IMR-90 (cell line): ENCODE measurements at regions not wholly inside any gene's neighbourhood (a gene's known extent, or its start where the extent isn't known, plus 50 kb on each side); places are given as distances from the start of the nearest gene placed in this dataset.
"Not testable (repeated sequence)": the region's sequence is repeated elsewhere in the genome, so short reads cannot be mapped to it uniquely, and the experiment has no call there.

Experiments
- ATAC-seq: fragments of 200-7000 bp; cut with Tn5 transposase; 2 replicates; pipeline ENCODE4 v1.9.1; 2020; ENCODE audit warnings: low read depth, mild to moderate bottlenecking, moderate library complexity
- BruUV-seq: library from RNA; stranded (reverse); fragments of 400-500 nt; replicated peaks from 2 replicates; lab custom pipeline; 2021; lab: Mats Ljungman, UMichigan
- CTCF ChIA-PET: fragments of 300-600 bp; formaldehyde crosslinking; extraction: SDS; loops from one replicate; lab custom pipeline; 2021; ENCODE audit warnings: antibody characterized with exemption; lab: Yijun Ruan, JAX
- POLR2A ChIA-PET: fragments of 300-600 bp; sonication (Branson Sonifier 250); formaldehyde crosslinking; loops from one replicate; lab custom pipeline; 2022; ENCODE audit warnings: antibody characterized with exemption; ENCODE audit not compliant: unreplicated experiment; lab: Charles Lee
- DNase-seq: peaks from one replicate; pipeline ENCODE4 v3.0.0; 2013
- H2AFZ ChIP-seq: replicated peaks from 2 replicates; pipeline ENCODE3; 2013; ENCODE audit warnings: low read length, mild to moderate bottlenecking; ENCODE audit not compliant: poor library complexity
- H2AK5ac ChIP-seq: 2 replicates; pipeline ENCODE4 v1.6.1; 2013; ENCODE audit warnings: low read depth, low read length, inconsistent platforms
- H2AK9ac ChIP-seq: replicated peaks from 2 replicates; pipeline ENCODE3; 2013; ENCODE audit warnings: mild to moderate bottlenecking, low read depth, low read length, moderate library complexity; ENCODE audit not compliant: poor library complexity
- H2BK120ac ChIP-seq: 2 replicates; pipeline ENCODE4 v1.6.1; 2013; ENCODE audit warnings: low read depth, low read length, inconsistent platforms
- H2BK15ac ChIP-seq: 3 replicates; pipeline ENCODE4 v1.6.1; 2013; ENCODE audit warnings: low read depth, low read length, inconsistent platforms
- H2BK20ac ChIP-seq: 2 replicates; pipeline ENCODE4 v1.6.1; 2013; ENCODE audit warnings: low read depth, mild to moderate bottlenecking, inconsistent platforms, low read length, moderate library complexity
- H2BK5ac ChIP-seq: 2 replicates; pipeline ENCODE4 v1.6.1; 2013; ENCODE audit warnings: mild to moderate bottlenecking, low read depth, low read length, inconsistent platforms; ENCODE audit not compliant: poor library complexity, severe bottlenecking
- H3K14ac ChIP-seq: replicated peaks from 2 replicates; pipeline ENCODE4 v1.6.1; 2013; ENCODE audit warnings: low read depth, low read length, inconsistent platforms
- H3K18ac ChIP-seq: 2 replicates; pipeline ENCODE4 v1.6.1; 2013; ENCODE audit warnings: low read depth, low read length, control low read depth
- H3K23ac ChIP-seq: 2 replicates; pipeline ENCODE4 v1.6.1; 2013; ENCODE audit warnings: low read depth, low read length, inconsistent platforms
- H3K27ac ChIP-seq: 2 replicates; pipeline ENCODE4 v1.5.1; 2013; ENCODE audit warnings: mild to moderate bottlenecking, control low read depth, low read length; ENCODE audit not compliant: insufficient read depth
- H3K27me3 ChIP-seq: 2 replicates; pipeline ENCODE4 v1.6.1; 2013; ENCODE audit warnings: low read length; ENCODE audit not compliant: control insufficient read depth, insufficient read depth
- H3K36me3 ChIP-seq: 2 replicates; pipeline ENCODE4 v1.6.1; 2013; ENCODE audit warnings: low read length, mixed read lengths; ENCODE audit not compliant: control insufficient read depth, insufficient read depth
- H3K4ac ChIP-seq: 2 replicates; pipeline ENCODE4 v1.6.1; 2013; ENCODE audit warnings: low read depth, low read length, inconsistent platforms
- H3K4me1 ChIP-seq: 2 replicates; pipeline ENCODE4 v1.6.1; 2013; ENCODE audit warnings: low read length, mixed read lengths; ENCODE audit not compliant: control insufficient read depth, insufficient read depth
- H3K4me2 ChIP-seq: 2 replicates; pipeline ENCODE4 v1.6.1; 2013; ENCODE audit warnings: low read depth, mild to moderate bottlenecking, control low read depth, low read length, moderate library complexity
- H3K4me3 ChIP-seq: 2 replicates; pipeline ENCODE4 v1.5.1; 2013; ENCODE audit warnings: low read depth, mild to moderate bottlenecking, control low read depth, low read length, moderate library complexity; ENCODE audit not compliant: insufficient read depth
- H3K56ac ChIP-seq: 2 replicates; pipeline ENCODE4 v1.6.1; 2013; ENCODE audit warnings: low read length, inconsistent platforms; ENCODE audit not compliant: insufficient read depth; ENCODE audit errors: extremely low read depth
- H3K79me1 ChIP-seq, 2 experiments: 2 replicates each; pipeline ENCODE4 v1.6.1; 2013; ENCODE audit warnings: low read length in 2 of 2, inconsistent platforms in 1 of 2, low read depth in 1 of 2
- H3K9ac ChIP-seq: 2 replicates; pipeline ENCODE4 v1.6.1; 2013; ENCODE audit warnings: low read depth, low read length, control low read depth
- H3K9me1 ChIP-seq: 2 replicates; pipeline ENCODE4 v1.6.1; 2013; ENCODE audit warnings: low read length, inconsistent platforms; ENCODE audit not compliant: insufficient read depth
- H3K9me3 ChIP-seq: 2 replicates; pipeline ENCODE4 v1.6.1; 2013; ENCODE audit warnings: low read length; ENCODE audit not compliant: control insufficient read depth, insufficient read depth
- H4K20me1 ChIP-seq: 2 replicates; pipeline ENCODE4 v1.6.1; 2013; ENCODE audit warnings: low read length, inconsistent platforms; ENCODE audit not compliant: insufficient read depth
- H4K5ac ChIP-seq: 2 replicates; pipeline ENCODE4 v1.6.1; 2013; ENCODE audit warnings: mild to moderate bottlenecking, low read depth, low read length, control low read depth
- H4K8ac ChIP-seq, 2 experiments: 2 replicates each; pipeline ENCODE4 v1.6.1; 2013; ENCODE audit warnings: low read depth in 2 of 2, low read length in 2 of 2, control low read depth in 1 of 2, inconsistent platforms in 1 of 2
- H4K91ac ChIP-seq: 2 replicates; pipeline ENCODE4 v1.6.1; 2013; ENCODE audit warnings: low read depth, low read length, inconsistent platforms; ENCODE audit not compliant: insufficient read depth
- WGBS, 2 experiments: methylation state at CpG; one replicate each; pipeline versions ENCODE4 v1.1.5 to v1.1.7; 2013; ENCODE audit warnings: missing lambda C conversion rate in 2 of 2; ENCODE audit not compliant: insufficient read length in 1 of 2; ENCODE audit errors: extremely low coverage in 2 of 2; 5-methylcytosine and 5-hydroxymethylcytosine counted together
- dilution Hi-C: fragments of 300-500 bp; cut with HindIII; formaldehyde crosslinking; loops from one replicate; pipeline ENCODE4 v1.14.3; 2018; ENCODE audit warnings: low sequenced_read_pairs; ENCODE audit not compliant: unreplicated experiment
- in situ Hi-C: fragments of 300-500 bp; cut with MboI; formaldehyde crosslinking; loops from 3 replicates; pipeline ENCODE4 v1.14.3; 2019; ENCODE audit warnings: low sequenced_read_pairs, inconsistent platforms, mixed read lengths
- intact Hi-C: fragments of 100-400 bp; cut with micrococcal nuclease; formaldehyde crosslinking; loops from 2 replicates; pipeline ENCODE4 v1.10.0; 2022

DNA sequence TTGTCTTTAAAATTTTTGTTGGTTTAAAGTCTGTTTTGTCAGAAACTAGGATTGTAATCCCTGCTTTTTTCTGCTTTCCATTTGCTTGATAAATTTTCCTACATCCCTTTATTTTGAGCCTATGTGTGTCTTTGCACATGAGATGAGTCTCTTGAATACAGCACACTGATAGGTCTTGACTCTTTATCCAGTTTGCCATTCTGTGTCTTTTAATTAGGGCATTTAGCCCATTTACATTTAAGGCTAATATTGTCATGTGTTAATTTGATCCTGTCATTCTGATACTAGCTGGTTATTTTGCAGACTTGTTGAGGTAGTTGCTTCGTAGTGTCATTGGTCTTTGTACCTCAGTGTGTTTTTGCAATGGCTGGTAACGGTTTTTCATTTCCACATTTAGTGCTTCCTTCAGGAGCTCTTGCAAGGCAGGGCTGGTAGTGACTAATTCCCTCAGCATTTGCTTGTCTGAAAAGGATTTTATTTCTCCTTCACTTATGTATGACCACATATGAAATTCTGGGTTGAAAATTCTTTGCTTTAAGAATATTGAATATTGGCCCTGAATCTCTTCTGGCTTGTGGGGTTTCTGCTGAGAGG, 294.7 kb downstream of the WDR11 start:
- H2BK15ac ChIP-seq, H3K4ac ChIP-seq, H3K4me1 ChIP-seq, POLR2A ChIA-PET, H2AK5ac ChIP-seq, H3K23ac ChIP-seq, ATAC-seq, H2AK9ac ChIP-seq, H3K9ac ChIP-seq, H3K9me1 ChIP-seq, H2BK120ac ChIP-seq, DNase-seq, H3K18ac ChIP-seq, H3K27ac ChIP-seq, H4K8ac ChIP-seq, H3K14ac ChIP-seq, H3K79me1 ChIP-seq, dilution Hi-C loops, H4K5ac ChIP-seq, H3K27me3 ChIP-seq, CTCF ChIA-PET, H2AFZ ChIP-seq, in situ Hi-C loops, H2BK5ac ChIP-seq, intact Hi-C loops, H2BK20ac ChIP-seq, H3K36me3 ChIP-seq, H3K4me2 ChIP-seq, H3K4me3 ChIP-seq, BruUV-seq, H4K91ac ChIP-seq, H3K56ac ChIP-seq, H4K20me1 ChIP-seq: not testable (repeated sequence)
- H3K9me3 ChIP-seq = peaks cover 16% of the 10 kb centered on the region
- WGBS, 2 experiments = 0% methylated on average over 1 of the region's 2 CpGs; no CpG with 5 or more reads in 1 of the 2 experiments
